Osteocyte (in vitro differentiated cells): ENCODE measurements at regions not wholly inside any gene's neighbourhood (a gene's known extent, or its start where the extent isn't known, plus 50 kb on each side); places are given as distances from the start of the nearest gene placed in this dataset.
"Not testable (repeated sequence)": the region's sequence is repeated elsewhere in the genome, so short reads cannot be mapped to it uniquely, and the experiment has no call there.

Source experiments
- DNase-seq: peaks from one replicate; pipeline ENCODE4 v3.0.0; 2021; ENCODE audit warnings: mixed read lengths; ENCODE audit not compliant: unreplicated experiment; ENCODE audit errors: extremely low spot score
- H3K27ac Mint-ChIP-seq: one replicate; pipeline ENCODE4 v1.8.0; 2021; ENCODE audit warnings: mild to moderate bottlenecking, mixed read lengths; ENCODE audit not compliant: unreplicated experiment
- H3K27me3 Mint-ChIP-seq: one replicate; pipeline ENCODE4 v1.8.0; 2021; ENCODE audit warnings: mixed read lengths; ENCODE audit not compliant: unreplicated experiment
- H3K36me3 Mint-ChIP-seq: one replicate; pipeline ENCODE4 v1.8.0; 2021; ENCODE audit warnings: mixed read lengths; ENCODE audit not compliant: unreplicated experiment
- H3K4me1 Mint-ChIP-seq: one replicate; pipeline ENCODE4 v1.8.0; 2021; ENCODE audit warnings: mixed read lengths; ENCODE audit not compliant: unreplicated experiment
- H3K4me3 Mint-ChIP-seq: one replicate; pipeline ENCODE4 v1.8.0; 2021; ENCODE audit warnings: mild to moderate bottlenecking, moderate library complexity, mixed read lengths; ENCODE audit not compliant: unreplicated experiment
- H3K9me3 Mint-ChIP-seq: one replicate; pipeline ENCODE4 v1.8.0; 2021; ENCODE audit warnings: mixed read lengths; ENCODE audit not compliant: unreplicated experiment
- CTCF ChIP-seq: fragments of 200-600 bp; sonication (generic); IDR thresholded peaks from 2 replicates; pipeline ENCODE4 v1.5.0; 2021; ENCODE audit warnings: antibody characterized with exemption, mild to moderate bottlenecking, moderate library complexity

- H3K27me3 Mint-ChIP-seq = peaks cover 5% of the 10 kb centered on the region
- H3K27ac Mint-ChIP-seq = no peak overlapping the region
- H3K4me3 Mint-ChIP-seq = no peak overlapping the region
- H3K9me3 Mint-ChIP-seq = no peaks in the 10 kb centered on the region
- no peak for TF ChIP-seq CTCF
- DNase-seq = no peak
- no peaks in the 10 kb centered on the region for H3K4me1 Mint-ChIP-seq
- no peaks in the 10 kb centered on the region for H3K36me3 Mint-ChIP-seq
Observed at GRCh38 chr2:869357-869871, 81.2 kb upstream of the SNTG2 start.

- not testable (repeated sequence) for H3K27ac Mint-ChIP-seq, H3K9me3 Mint-ChIP-seq, DNase-seq, H3K4me1 Mint-ChIP-seq, H3K27me3 Mint-ChIP-seq, H3K4me3 Mint-ChIP-seq, H3K36me3 Mint-ChIP-seq
Observed at GRCh38 chr2:868857-869256, 81.8 kb upstream of the SNTG2 start.

DNA sequence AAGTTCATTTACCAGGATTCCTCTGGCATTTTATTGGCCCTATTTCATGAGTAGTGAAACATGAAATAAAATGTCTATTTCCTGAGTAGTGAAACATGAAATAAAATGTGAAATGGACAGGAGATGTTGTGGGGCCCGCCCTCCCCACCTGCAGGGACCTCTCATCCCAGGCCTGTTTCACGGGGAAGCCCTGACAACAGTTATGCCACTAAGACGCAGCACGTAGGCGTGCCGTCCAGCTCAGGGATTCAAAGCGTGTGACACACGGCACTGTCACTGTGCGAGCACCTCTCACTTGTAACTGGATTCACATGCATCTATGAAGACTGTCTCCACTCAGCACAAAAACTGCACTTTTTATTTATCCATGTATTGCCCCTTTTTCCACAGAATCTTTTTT, 83.4 kb upstream of the SNTG2 start:
- H3K4me3 Mint-ChIP-seq = no peak overlapping the region

DNA sequence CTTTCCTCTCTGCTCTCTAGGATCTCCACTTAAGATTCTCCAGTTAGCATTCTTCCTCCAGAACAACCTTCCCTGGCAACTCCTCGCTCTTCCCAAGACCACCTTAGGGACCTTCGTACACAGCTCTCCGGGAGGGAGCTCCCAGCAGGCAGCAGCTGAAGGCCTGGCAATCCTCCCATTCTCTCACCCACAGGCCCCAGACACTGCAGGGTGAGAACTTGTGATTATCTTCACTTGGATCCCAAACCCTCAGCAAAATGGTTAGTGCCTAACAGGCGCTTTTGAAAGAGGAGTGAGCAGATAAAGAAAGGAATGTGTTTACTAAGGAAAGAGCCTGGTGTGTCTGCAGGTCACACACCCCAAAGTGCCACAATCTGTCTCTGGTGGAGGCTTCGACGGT, 83.8 kb upstream of the SNTG2 start:
- no peak for DNase-seq
- peaks cover 5% of the 10 kb centered on the region for H3K27me3 Mint-ChIP-seq
- H3K27ac Mint-ChIP-seq = no peak overlapping the region
- H3K9me3 Mint-ChIP-seq = no peaks in the 10 kb centered on the region
- TF ChIP-seq CTCF = no peak
- no peak overlapping the region for H3K4me3 Mint-ChIP-seq
- no peaks in the 10 kb centered on the region for H3K4me1 Mint-ChIP-seq
- no peaks in the 10 kb centered on the region for H3K36me3 Mint-ChIP-seq

More for the DNA sequence above, 83.4 kb upstream of the SNTG2 start:
- no peaks in the 10 kb centered on the region for H3K4me1 Mint-ChIP-seq
- H3K27ac Mint-ChIP-seq = no peak overlapping the region
- H3K9me3 Mint-ChIP-seq = no peaks in the 10 kb centered on the region
- TF ChIP-seq CTCF = no peak
- no peaks in the 10 kb centered on the region for H3K36me3 Mint-ChIP-seq
- DNase-seq = peak; percentile 68
- H3K27me3 Mint-ChIP-seq = peaks cover 5% of the 10 kb centered on the region

DNA sequence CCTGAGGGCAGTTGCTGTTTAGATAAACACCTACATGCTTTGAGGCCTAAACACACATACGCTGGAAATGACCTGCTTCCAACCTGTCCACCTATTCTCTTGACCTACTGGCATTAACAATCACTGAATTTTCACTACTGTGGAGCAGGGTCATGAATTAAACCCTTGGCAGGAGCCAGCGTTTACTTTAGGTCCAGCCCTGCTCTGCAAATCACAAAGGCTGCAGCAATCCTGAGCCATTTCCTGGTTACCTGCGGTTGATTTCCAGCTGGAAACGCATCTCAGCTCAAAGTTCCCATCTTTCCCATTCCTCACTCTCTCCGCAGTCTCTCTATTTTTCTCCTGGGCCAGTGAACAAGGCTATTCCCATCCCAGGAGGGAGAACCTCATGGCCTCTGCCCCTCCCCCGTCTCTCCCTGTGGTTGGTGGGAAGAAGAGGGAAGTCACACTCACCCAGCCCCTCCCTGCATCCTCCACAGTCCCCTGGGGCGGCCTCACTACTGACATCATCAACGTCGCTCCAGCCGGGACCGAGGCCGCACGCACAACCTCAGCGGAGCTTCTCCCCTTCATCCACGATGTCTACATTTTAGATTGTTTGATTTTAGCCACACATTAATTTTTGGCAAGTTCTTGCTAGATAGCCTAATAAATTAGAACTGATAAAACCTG, 84.5 kb upstream of the SNTG2 start:
- H3K27me3 Mint-ChIP-seq = peaks cover 5% of the 10 kb centered on the region
- no peak overlapping the region for H3K27ac Mint-ChIP-seq
- no peak overlapping the region for H3K4me3 Mint-ChIP-seq
- H3K4me1 Mint-ChIP-seq = no peaks in the 10 kb centered on the region
- H3K9me3 Mint-ChIP-seq = no peaks in the 10 kb centered on the region
- TF ChIP-seq CTCF = no peak
- no peak for DNase-seq
- H3K36me3 Mint-ChIP-seq = no peaks in the 10 kb centered on the region
